CD4-positive, CD25-positive, alpha-beta regulatory T cell (primary cell): ENCODE measurements at regions not wholly inside any gene's neighbourhood (a gene's known extent, or its start where the extent isn't known, plus 50 kb on each side); places are given as distances from the start of the nearest gene placed in this dataset.

Experiments used
- ATAC-seq, 2 donors: fragments of 150-1000 bp; cut with Tn5 transposase; one replicate each; pipeline ENCODE4 v1.10.0; 2021; ENCODE audit warnings: low read depth in 2 of 2, moderate number of reproducible peaks in 2 of 2, moderate library complexity in 1 of 2
- DNase-seq, 3 donors: peaks; one replicate each; pipeline versions ENCODE4 v3.0.0 to v3.0.0-alpha.2; 2012 to 2022; ENCODE audit warnings: mixed read lengths in 1 of 3
- H3K27ac ChIP-seq: one replicate; pipeline ENCODE4 v1.7.0; 2013; ENCODE audit warnings: mild to moderate bottlenecking, low read length; ENCODE audit not compliant: insufficient read depth, poor library complexity, severe bottlenecking
- H3K27me3 ChIP-seq: one replicate; pipeline ENCODE4 v1.7.0; 2013; ENCODE audit warnings: low read length; ENCODE audit not compliant: control insufficient read depth, insufficient read depth
- H3K36me3 ChIP-seq: one replicate; pipeline ENCODE4 v1.7.0; 2013; ENCODE audit warnings: mild to moderate bottlenecking, low read length, moderate library complexity; ENCODE audit not compliant: control insufficient read depth, insufficient read depth
- H3K4me1 ChIP-seq: 2 replicates; pipeline ENCODE4 v1.7.0; 2013; ENCODE audit warnings: mild to moderate bottlenecking, low read length; ENCODE audit not compliant: insufficient read depth, control insufficient read depth, poor library complexity, severe bottlenecking
- H3K4me3 ChIP-seq: one replicate; pipeline ENCODE4 v1.7.0; 2013; ENCODE audit warnings: low read depth, mild to moderate bottlenecking, low read length, moderate library complexity
- H3K9me3 ChIP-seq, 2 experiments: 1 replicate in 1 of 2; 2 replicates in 1 of 2; pipeline ENCODE4 v1.7.0; 2013; ENCODE audit warnings: low read length in 2 of 2, mild to moderate bottlenecking in 1 of 2, moderate library complexity in 1 of 2; ENCODE audit not compliant: control insufficient read depth in 2 of 2
- H3K27ac Mint-ChIP-seq, 3 donors: one replicate each; pipeline ENCODE4 v1.8.0; 2020 to 2022; ENCODE audit warnings: mild to moderate bottlenecking in 3 of 3, mixed read lengths in 3 of 3, moderate library complexity in 2 of 3
- H3K27me3 Mint-ChIP-seq: one replicate; pipeline ENCODE4 v1.8.0; 2022; ENCODE audit warnings: mild to moderate bottlenecking, mixed read lengths
- H3K36me3 Mint-ChIP-seq: one replicate; pipeline ENCODE4 v1.8.0; 2020; ENCODE audit warnings: mixed read lengths
- H3K4me1 Mint-ChIP-seq, 4 donors: one replicate each; pipeline ENCODE4 v1.8.0; 2020 to 2022; ENCODE audit warnings: mixed read lengths in 4 of 4, mild to moderate bottlenecking in 1 of 4
- H3K4me3 Mint-ChIP-seq, 4 donors: one replicate each; pipeline ENCODE4 v1.8.0; 2020 to 2022; ENCODE audit warnings: mild to moderate bottlenecking in 4 of 4, mixed read lengths in 4 of 4, moderate library complexity in 3 of 4
- H3K9me3 Mint-ChIP-seq, 7 donors: one replicate each; pipeline ENCODE4 v1.8.0; 2020 to 2022; ENCODE audit warnings: mixed read lengths in 7 of 7, mild to moderate bottlenecking in 3 of 7, moderate library complexity in 2 of 7

- no peaks in the 10 kb centered on the region for H3K36me3 ChIP-seq
- no peak overlapping the region for H3K4me3 ChIP-seq
- no peaks in the 10 kb centered on the region for H3K9me3 ChIP-seq
- peaks cover 15% of the 10 kb centered on the region for H3K4me1 ChIP-seq
- no peaks in the 10 kb centered on the region for H3K9me3 Mint-ChIP-seq
- H3K27me3 ChIP-seq, result no peaks in the 10 kb centered on the region
- H3K4me3 Mint-ChIP-seq, result no peak overlapping the region
- H3K4me1 Mint-ChIP-seq, result peaks cover 10 to 33% (median 19%) of the 10 kb centered on the region in 4 donors
- H3K27ac ChIP-seq, result no peak overlapping the region
- peak overlapping the region in 1 of 3 donors; percentile 5 for H3K27ac Mint-ChIP-seq
- DNase-seq, result no peak
- no peak for ATAC-seq
- no peaks in the 10 kb centered on the region for H3K36me3 Mint-ChIP-seq
- H3K27me3 Mint-ChIP-seq, result peaks cover 4% of the 10 kb centered on the region
Observed at GRCh38 chr14:75226755-75227544, 50.5 kb upstream of the TMED10 start.
